ENCODE measurements at regions not wholly inside any gene's neighbourhood (a gene's known extent, or its start where the extent isn't known, plus 50 kb on each side); places are given as distances from the start of the nearest gene placed in this dataset.

DNA sequence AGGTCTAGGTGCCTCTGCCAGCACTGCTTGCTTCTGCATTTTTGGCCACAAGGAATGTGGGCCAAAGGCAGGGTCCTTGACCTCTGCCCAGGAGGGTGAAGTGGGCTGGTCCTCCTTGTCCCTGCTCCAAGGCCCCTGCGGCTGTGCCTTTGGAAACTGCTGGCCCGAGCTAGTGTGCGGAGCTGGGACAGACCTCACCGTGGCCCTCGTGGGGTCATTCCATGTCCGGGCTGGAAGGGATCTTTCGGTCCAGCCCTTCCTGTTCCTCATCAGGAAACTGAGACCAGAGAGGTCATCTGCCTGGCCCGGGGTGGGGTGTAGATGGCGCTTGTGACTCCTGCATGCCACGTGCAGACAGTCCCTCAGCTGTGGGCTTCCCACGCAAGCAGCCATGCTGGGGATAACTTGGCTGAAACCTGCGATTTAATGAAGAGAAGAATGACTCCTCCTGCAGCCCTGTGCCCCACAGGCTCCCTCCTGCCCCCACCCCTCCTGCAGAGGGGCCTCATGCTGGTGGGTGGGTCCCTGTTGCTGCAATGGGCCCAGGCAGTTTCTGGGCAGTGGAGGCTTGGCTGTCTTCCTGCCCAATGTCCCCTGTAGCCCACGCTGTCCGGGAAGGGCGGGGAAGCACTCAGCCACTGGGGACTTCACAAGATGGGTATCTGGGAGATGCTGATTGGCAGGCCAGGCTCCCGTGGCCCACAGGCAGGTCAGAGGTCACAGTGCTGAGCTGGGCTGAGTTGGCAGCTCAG, 245.2 kb downstream of the SEC14L1 start (continued):
- TF ChIP-seq, protein P1, sequence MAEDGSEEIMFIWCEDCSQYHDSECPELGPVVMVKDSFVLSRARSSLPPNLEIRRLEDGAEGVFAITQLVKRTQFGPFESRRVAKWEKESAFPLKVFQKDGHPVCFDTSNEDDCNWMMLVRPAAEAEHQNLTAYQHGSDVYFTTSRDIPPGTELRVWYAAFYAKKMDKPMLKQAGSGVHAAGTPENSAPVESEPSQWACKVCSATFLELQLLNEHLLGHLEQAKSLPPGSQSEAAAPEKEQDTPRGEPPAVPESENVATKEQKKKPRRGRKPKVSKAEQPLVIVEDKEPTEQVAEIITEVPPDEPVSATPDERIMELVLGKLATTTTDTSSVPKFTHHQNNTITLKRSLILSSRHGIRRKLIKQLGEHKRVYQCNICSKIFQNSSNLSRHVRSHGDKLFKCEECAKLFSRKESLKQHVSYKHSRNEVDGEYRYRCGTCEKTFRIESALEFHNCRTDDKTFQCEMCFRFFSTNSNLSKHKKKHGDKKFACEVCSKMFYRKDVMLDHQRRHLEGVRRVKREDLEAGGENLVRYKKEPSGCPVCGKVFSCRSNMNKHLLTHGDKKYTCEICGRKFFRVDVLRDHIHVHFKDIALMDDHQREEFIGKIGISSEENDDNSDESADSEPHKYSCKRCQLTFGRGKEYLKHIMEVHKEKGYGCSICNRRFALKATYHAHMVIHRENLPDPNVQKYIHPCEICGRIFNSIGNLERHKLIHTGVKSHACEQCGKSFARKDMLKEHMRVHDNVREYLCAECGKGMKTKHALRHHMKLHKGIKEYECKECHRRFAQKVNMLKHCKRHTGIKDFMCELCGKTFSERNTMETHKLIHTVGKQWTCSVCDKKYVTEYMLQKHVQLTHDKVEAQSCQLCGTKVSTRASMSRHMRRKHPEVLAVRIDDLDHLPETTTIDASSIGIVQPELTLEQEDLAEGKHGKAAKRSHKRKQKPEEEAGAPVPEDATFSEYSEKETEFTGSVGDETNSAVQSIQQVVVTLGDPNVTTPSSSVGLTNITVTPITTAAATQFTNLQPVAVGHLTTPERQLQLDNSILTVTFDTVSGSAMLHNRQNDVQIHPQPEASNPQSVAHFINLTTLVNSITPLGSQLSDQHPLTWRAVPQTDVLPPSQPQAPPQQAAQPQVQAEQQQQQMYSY (CRISPR knock-in tag; IDR thresholded peaks at IDR 0.05), result no peak
- TF ChIP-seq, protein P2, sequence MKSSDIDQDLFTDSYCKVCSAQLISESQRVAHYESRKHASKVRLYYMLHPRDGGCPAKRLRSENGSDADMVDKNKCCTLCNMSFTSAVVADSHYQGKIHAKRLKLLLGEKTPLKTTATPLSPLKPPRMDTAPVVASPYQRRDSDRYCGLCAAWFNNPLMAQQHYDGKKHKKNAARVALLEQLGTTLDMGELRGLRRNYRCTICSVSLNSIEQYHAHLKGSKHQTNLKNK (CRISPR knock-in tag; IDR thresholded peaks at IDR 0.05), result no peak
- TF ChIP-seq ZBTB21 (CRISPR knock-in tag; IDR thresholded peaks at IDR 0.05; ENCODE audit: borderline replicate concordance) (no peak), SMAD4 (CRISPR knock-in tag; IDR thresholded peaks at IDR 0.05) (no peak), CBFB (CRISPR knock-in tag; IDR thresholded peaks at IDR 0.05; ENCODE audit: low read depth) (no peak)
- TF ChIP-seq, protein P3, sequence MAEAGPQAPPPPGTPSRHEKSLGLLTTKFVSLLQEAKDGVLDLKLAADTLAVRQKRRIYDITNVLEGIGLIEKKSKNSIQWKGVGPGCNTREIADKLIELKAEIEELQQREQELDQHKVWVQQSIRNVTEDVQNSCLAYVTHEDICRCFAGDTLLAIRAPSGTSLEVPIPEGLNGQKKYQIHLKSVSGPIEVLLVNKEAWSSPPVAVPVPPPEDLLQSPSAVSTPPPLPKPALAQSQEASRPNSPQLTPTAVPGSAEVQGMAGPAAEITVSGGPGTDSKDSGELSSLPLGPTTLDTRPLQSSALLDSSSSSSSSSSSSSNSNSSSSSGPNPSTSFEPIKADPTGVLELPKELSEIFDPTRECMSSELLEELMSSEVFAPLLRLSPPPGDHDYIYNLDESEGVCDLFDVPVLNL (CRISPR knock-in tag; IDR thresholded peaks at IDR 0.05; ENCODE audit: borderline replicate concordance, low read depth), result no peak
- TF ChIP-seq, protein P4, sequence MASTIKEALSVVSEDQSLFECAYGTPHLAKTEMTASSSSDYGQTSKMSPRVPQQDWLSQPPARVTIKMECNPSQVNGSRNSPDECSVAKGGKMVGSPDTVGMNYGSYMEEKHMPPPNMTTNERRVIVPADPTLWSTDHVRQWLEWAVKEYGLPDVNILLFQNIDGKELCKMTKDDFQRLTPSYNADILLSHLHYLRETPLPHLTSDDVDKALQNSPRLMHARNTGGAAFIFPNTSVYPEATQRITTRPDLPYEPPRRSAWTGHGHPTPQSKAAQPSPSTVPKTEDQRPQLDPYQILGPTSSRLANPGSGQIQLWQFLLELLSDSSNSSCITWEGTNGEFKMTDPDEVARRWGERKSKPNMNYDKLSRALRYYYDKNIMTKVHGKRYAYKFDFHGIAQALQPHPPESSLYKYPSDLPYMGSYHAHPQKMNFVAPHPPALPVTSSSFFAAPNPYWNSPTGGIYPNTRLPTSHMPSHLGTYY (CRISPR knock-in tag; IDR thresholded peaks at IDR 0.05), result no peak

DNA sequence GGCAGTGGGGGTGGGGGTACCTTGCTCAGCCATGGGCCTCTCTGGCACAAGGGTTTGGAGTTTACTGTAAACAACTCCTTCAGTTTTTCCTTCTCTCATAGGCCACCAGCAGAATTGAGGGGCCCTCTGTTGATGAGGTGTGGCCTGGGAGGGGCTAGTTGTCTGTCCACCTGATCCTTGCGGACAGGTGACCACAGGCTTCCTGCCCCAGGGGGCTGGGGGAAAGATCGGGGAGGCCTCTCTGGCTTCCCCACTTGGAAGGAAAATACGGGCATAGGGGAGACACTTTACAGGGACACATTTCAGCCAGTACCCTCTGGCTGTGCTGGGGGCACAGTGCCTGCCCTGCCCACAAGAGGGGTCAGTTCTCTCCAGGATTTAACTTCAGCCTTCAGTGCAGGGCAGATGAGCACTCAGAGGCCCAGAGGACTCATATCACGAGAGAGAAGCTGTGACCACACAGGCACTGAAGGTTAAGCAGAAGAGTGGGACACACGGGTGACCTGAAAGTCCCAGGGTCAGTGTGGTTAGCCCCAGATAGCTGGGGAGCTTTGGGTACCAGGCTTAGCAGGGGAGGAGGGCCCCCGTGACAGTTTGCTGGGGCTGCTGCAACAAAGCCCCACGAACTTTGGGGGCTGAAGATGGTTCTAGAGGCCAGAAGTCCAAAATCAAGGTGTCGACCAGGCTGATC, 245.9 kb downstream of the SEC14L1 start:
- Mint-ChIP-seq H3K9me3 (no peaks in the 10 kb centered on the region), H3K27me3 (ENCODE audit: low read depth) (no peaks in the 10 kb centered on the region), H3K4me3 (no peak overlapping the region), H3K36me3 (no peaks in the 10 kb centered on the region), H3K27ac (peak overlapping the region; percentile 80; the same call in 1 of the 2 replicates), H3K4me1 (peaks cover 82% of the 10 kb centered on the region)
- DNase-seq (ENCODE audit: low spot score), result no peak
- no peak for ATAC-seq
- ChIA-PET CTCF (interaction anchor here (1.3 kb wide), 1 partner anchor 14 kb away, joined by 3 read pairs; no protein-coding TSS in a partner anchor), POLR2A (no interaction called here)
- no peak for TF ChIP-seq RELA (CRISPR knock-in tag; IDR thresholded peaks at IDR 0.05; ENCODE audit: borderline replicate concordance)
- TF ChIP-seq OVOL2 (CRISPR knock-in tag; IDR thresholded peaks at IDR 0.05; ENCODE audit: borderline replicate concordance), result no peak
- no peak for TF ChIP-seq TP53 (CRISPR knock-in tag; IDR thresholded peaks at IDR 0.05)
- TF ChIP-seq, protein P5, sequence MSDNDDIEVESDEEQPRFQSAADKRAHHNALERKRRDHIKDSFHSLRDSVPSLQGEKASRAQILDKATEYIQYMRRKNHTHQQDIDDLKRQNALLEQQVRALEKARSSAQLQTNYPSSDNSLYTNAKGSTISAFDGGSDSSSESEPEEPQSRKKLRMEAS (CRISPR knock-in tag; IDR thresholded peaks at IDR 0.05), result no peak
- TF ChIP-seq, protein P6, sequence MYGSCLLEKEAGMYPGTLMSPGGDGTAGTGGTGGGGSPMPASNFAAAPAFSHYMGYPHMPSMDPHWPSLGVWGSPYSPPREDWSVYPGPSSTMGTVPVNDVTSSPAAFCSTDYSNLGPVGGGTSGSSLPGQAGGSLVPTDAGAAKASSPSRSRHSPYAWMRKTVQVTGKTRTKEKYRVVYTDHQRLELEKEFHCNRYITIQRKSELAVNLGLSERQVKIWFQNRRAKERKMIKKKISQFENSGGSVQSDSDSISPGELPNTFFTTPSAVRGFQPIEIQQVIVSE (CRISPR knock-in tag; IDR thresholded peaks at IDR 0.05; ENCODE audit: borderline replicate concordance), result no peak
- TF ChIP-seq, protein P7, sequence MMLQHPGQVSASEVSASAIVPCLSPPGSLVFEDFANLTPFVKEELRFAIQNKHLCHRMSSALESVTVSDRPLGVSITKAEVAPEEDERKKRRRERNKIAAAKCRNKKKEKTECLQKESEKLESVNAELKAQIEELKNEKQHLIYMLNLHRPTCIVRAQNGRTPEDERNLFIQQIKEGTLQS (CRISPR knock-in tag; conservative IDR thresholded peaks at IDR 0.05), result no peak
- TF ChIP-seq, protein P4 (CRISPR knock-in tag; IDR thresholded peaks at IDR 0.05), result no peak
- TF ChIP-seq, protein P8, sequence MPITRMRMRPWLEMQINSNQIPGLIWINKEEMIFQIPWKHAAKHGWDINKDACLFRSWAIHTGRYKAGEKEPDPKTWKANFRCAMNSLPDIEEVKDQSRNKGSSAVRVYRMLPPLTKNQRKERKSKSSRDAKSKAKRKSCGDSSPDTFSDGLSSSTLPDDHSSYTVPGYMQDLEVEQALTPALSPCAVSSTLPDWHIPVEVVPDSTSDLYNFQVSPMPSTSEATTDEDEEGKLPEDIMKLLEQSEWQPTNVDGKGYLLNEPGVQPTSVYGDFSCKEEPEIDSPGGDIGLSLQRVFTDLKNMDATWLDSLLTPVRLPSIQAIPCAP (CRISPR knock-in tag; IDR thresholded peaks at IDR 0.05), result no peak

Measured in WTC11 (cell line).